ENCODE measurements at regions not wholly inside any gene's neighbourhood (a gene's known extent, or its start where the extent isn't known, plus 50 kb on each side); places are given as distances from the start of the nearest gene placed in this dataset.

DNA sequence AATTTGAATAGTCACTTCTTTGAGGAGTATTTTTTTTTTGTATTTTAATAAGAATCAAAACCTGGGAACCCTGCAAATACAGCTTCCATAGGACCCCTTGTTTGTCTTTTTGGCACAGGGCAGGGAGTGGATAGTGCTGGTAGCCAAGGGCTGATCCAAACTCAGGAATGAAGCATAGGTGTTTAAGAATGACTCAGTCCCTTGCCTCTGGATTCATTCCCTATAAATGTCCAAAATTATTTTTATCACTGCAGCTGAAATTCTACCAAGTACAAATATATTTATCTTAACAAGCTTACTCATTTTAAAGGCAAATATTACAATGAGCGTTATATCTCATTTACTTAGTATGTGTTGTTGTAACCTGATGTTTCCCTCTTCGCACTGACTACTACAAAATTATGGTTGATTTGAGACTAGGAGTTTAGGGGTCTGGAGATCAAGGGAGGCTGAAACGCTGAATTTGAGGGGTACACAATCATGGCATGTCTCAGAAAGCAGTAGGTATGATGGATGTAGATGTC, 278.6 kb upstream of the LYPLAL1 start:
- intact Hi-C loops (cut with micrococcal nuclease) = no loop called here

DNA sequence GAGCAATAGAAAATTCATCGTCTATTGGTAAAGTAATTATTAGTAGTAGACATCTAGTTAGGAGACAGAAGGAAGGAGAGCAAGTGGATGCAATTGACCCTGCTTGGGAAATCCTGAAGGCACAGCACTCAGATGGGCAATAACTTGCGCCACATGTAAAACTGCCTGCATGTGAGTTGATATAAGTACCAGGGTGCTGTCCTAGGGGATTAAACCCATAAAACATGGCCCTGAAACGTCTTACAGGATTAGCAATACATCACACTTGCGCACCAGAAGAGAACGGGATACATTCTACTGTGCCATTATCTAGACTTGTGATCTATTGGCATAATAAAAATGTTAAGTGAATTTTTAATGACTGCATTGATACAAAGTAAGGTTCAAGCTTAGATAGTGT, 277.5 kb upstream of the LYPLAL1 start:
- DNase-seq (ENCODE audit: extremely low read depth in 1 of 4, low spot score in 3 of 4) (no peak), FAIRE-seq (no peak), ATAC-seq (no peak)
- no peaks in the 10 kb centered on the region for H3K27me3 ChIP-seq (ENCODE audit: control insufficient read depth in 2 of 2, insufficient read depth in 2 of 2, low read length in 2 of 2)
- no peak overlapping the region for H3K4me3 ChIP-seq
- BruUV-seq (replicated peaks) = no TSS peak
- no peaks in the 10 kb centered on the region for H3K9me1 ChIP-seq (ENCODE audit: control insufficient read depth, insufficient read depth, low read length)
- in situ Hi-C loops (cut with MboI) = no loop called here
- intact Hi-C loops (cut with micrococcal nuclease) = no loop called here
- no peak overlapping the region for H3K27ac ChIP-seq (ENCODE audit: extremely low read depth, low read depth, low read length)
- no peak overlapping the region for H3K9ac ChIP-seq (ENCODE audit: insufficient read depth in 1 of 2, low read depth in 2 of 2, low read length in 2 of 2)
- CTCF ChIA-PET (ENCODE audit: low intra/inter-chr PET ratio) = no interaction called here
- H3K4me2 ChIP-seq (ENCODE audit: insufficient read depth, low read length) = no peak overlapping the region
- no peaks in the 10 kb centered on the region for H3K36me3 ChIP-seq (ENCODE audit: control insufficient read depth, insufficient read depth, low read length)
- POLR2A ChIA-PET = no interaction called here
- 2% methylated on average over 5 of the region's 5 CpGs for WGBS (ENCODE audit: insufficient coverage, low coverage, missing lambda C conversion rate)
- no peaks in the 10 kb centered on the region for H3K4me1 ChIP-seq (replicated peaks in 1 of 2; ENCODE audit: control insufficient read depth in 2 of 2, insufficient read depth in 2 of 2, low read length in 2 of 2)
- H4K20me1 ChIP-seq (replicated peaks; ENCODE audit: control insufficient read depth, insufficient read depth, low read length) = no peaks in the 10 kb centered on the region
- no peaks in the 10 kb centered on the region for H3K79me2 ChIP-seq (ENCODE audit: control insufficient read depth, insufficient read depth, low read length)
- no peak overlapping the region for H2AFZ ChIP-seq (ENCODE audit: low read depth, low read length)
- no peaks in the 10 kb centered on the region for H3K9me3 ChIP-seq (replicated peaks; ENCODE audit: control insufficient read depth, insufficient read depth, low read depth, low read length)

More for the DNA sequence above, 278.6 kb upstream of the LYPLAL1 start:
- Histone ChIP-seq H3K4me3 (no peak overlapping the region), H3K79me2 (ENCODE audit: control insufficient read depth, insufficient read depth, low read length) (no peaks in the 10 kb centered on the region), H4K20me1 (replicated peaks; ENCODE audit: control insufficient read depth, insufficient read depth, low read length) (no peaks in the 10 kb centered on the region), H3K27ac (ENCODE audit: extremely low read depth, low read depth, low read length) (no peak overlapping the region), H3K4me1 (replicated peaks in 1 of 2; ENCODE audit: control insufficient read depth in 2 of 2, insufficient read depth in 2 of 2, low read length in 2 of 2) (no peaks in the 10 kb centered on the region), H3K9me3 (replicated peaks; ENCODE audit: control insufficient read depth, insufficient read depth, low read depth, low read length) (no peaks in the 10 kb centered on the region), H3K9ac (ENCODE audit: insufficient read depth in 1 of 2, low read depth in 2 of 2, low read length in 2 of 2) (no peak overlapping the region), H3K36me3 (ENCODE audit: control insufficient read depth, insufficient read depth, low read length) (no peaks in the 10 kb centered on the region), H3K4me2 (ENCODE audit: insufficient read depth, low read length) (no peak overlapping the region), H2AFZ (ENCODE audit: low read depth, low read length) (no peak overlapping the region), H3K27me3 (ENCODE audit: control insufficient read depth in 2 of 2, insufficient read depth in 2 of 2, low read length in 2 of 2) (no peaks in the 10 kb centered on the region), H3K9me1 (ENCODE audit: control insufficient read depth, insufficient read depth, low read length) (no peaks in the 10 kb centered on the region)
- TF ChIP-seq ZFP1 (CRISPR knock-in tag; IDR thresholded peaks at IDR 0.05) = no peak
- no peak for TF ChIP-seq ARHGAP35 (IDR thresholded peaks at IDR 0.05; ENCODE audit: partially characterized antibody)
- TF ChIP-seq, protein P1, sequence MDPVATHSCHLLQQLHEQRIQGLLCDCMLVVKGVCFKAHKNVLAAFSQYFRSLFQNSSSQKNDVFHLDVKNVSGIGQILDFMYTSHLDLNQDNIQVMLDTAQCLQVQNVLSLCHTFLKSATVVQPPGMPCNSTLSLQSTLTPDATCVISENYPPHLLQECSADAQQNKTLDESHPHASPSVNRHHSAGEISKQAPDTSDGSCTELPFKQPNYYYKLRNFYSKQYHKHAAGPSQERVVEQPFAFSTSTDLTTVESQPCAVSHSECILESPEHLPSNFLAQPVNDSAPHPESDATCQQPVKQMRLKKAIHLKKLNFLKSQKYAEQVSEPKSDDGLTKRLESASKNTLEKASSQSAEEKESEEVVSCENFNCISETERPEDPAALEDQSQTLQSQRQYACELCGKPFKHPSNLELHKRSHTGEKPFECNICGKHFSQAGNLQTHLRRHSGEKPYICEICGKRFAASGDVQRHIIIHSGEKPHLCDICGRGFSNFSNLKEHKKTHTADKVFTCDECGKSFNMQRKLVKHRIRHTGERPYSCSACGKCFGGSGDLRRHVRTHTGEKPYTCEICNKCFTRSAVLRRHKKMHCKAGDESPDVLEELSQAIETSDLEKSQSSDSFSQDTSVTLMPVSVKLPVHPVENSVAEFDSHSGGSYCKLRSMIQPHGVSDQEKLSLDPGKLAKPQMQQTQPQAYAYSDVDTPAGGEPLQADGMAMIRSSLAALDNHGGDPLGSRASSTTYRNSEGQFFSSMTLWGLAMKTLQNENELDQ (CRISPR knock-in tag; IDR thresholded peaks at IDR 0.05; ENCODE audit: borderline replicate concordance) = no peak
- no peak for TF ChIP-seq MXI1 (IDR thresholded peaks at IDR 0.05; ENCODE audit: low read depth, low read length)
- 2% methylated on average over 3 of the region's 3 CpGs for WGBS (ENCODE audit: insufficient coverage, low coverage, missing lambda C conversion rate)
- no peak for FAIRE-seq
- DNase-seq (ENCODE audit: extremely low read depth in 1 of 4, low spot score in 3 of 4) = no peak
- ChIA-PET CTCF (ENCODE audit: low intra/inter-chr PET ratio) (no interaction called here), POLR2A (no interaction called here)
- no peak for ATAC-seq
- BruUV-seq (replicated peaks) = no TSS peak
- in situ Hi-C loops (cut with MboI) = no loop called here
